ENCODE measurements at regions not wholly inside any gene's neighbourhood (a gene's known extent, or its start where the extent isn't known, plus 50 kb on each side); places are given as distances from the start of the nearest gene placed in this dataset.

GRCh38 chr10:106520698-106521097, 643.8 kb downstream of the SORCS1 start:
- DNase-seq (ENCODE audit: insufficient read length, low spot score) (no peak), FAIRE-seq (no peak)
- no peak for TF ChIP-seq POLR2A (IDR thresholded peaks at IDR 0.05; ENCODE audit: low read depth, low read length)

GRCh38 chr10:106519376-106520030, 645.0 kb downstream of the SORCS1 start:
- no peak for TF ChIP-seq POLR2A (IDR thresholded peaks at IDR 0.05; ENCODE audit: low read depth, low read length)
- DNase-seq (ENCODE audit: insufficient read length, low spot score) (no peak), FAIRE-seq (no peak)

GRCh38 chr10:106515206-106515790, 649.2 kb downstream of the SORCS1 start:
- DNase-seq (ENCODE audit: insufficient read length, low spot score) (no peak), FAIRE-seq (no peak)
- no peak for TF ChIP-seq POLR2A (IDR thresholded peaks at IDR 0.05; ENCODE audit: low read depth, low read length)

GRCh38 chr10:106513352-106513771, 651.1 kb downstream of the SORCS1 start:
- FAIRE-seq (no peak), DNase-seq (ENCODE audit: insufficient read length, low spot score) (no peak)
- no peak for TF ChIP-seq POLR2A (IDR thresholded peaks at IDR 0.05; ENCODE audit: low read depth, low read length)

- no peak for DNase-seq (ENCODE audit: insufficient read length, low spot score)
- no peak for TF ChIP-seq POLR2A (IDR thresholded peaks at IDR 0.05; ENCODE audit: low read depth, low read length)
- no peak for FAIRE-seq
These were observed 652.6 kb downstream of the SORCS1 start for GRCh38 chr10:106511917-106512316.

- no peak for DNase-seq (ENCODE audit: insufficient read length, low spot score)
- no peak for TF ChIP-seq POLR2A (IDR thresholded peaks at IDR 0.05; ENCODE audit: low read depth, low read length)
- no peak for FAIRE-seq
These were observed 655.6 kb downstream of the SORCS1 start for GRCh38 chr10:106508950-106509349.

- TF ChIP-seq POLR2A (IDR thresholded peaks at IDR 0.05; ENCODE audit: low read depth, low read length) = no peak
- DNase-seq (ENCODE audit: insufficient read length, low spot score) (no peak), FAIRE-seq (no peak)
These were observed 657.8 kb downstream of the SORCS1 start for GRCh38 chr10:106506526-106507283.

GRCh38 chr10:106504536-106504935, 660.0 kb downstream of the SORCS1 start:
- no peak for DNase-seq (ENCODE audit: insufficient read length, low spot score)
- TF ChIP-seq POLR2A (IDR thresholded peaks at IDR 0.05; ENCODE audit: low read depth, low read length) = no peak
- FAIRE-seq = no peak

GRCh38 chr10:106502641-106503040, 661.9 kb downstream of the SORCS1 start:
- no peak for FAIRE-seq
- TF ChIP-seq POLR2A (IDR thresholded peaks at IDR 0.05; ENCODE audit: low read depth, low read length) = no peak
- no peak for DNase-seq (ENCODE audit: insufficient read length, low spot score)

- TF ChIP-seq POLR2A (IDR thresholded peaks at IDR 0.05; ENCODE audit: low read depth, low read length) = no peak
- DNase-seq (ENCODE audit: insufficient read length, low spot score) = no peak
- FAIRE-seq = no peak
These were observed 663.5 kb downstream of the SORCS1 start for GRCh38 chr10:106500925-106501525.

GRCh38 chr10:106500041-106500924, 664.2 kb downstream of the SORCS1 start:
- DNase-seq (ENCODE audit: insufficient read length, low spot score) (no peak), FAIRE-seq (no peak)
- TF ChIP-seq POLR2A (IDR thresholded peaks at IDR 0.05; ENCODE audit: low read depth, low read length) = no peak

GRCh38 chr10:106499448-106499847, 665.1 kb downstream of the SORCS1 start:
- DNase-seq (ENCODE audit: insufficient read length, low spot score) (no peak), FAIRE-seq (no peak)
- no peak for TF ChIP-seq POLR2A (IDR thresholded peaks at IDR 0.05; ENCODE audit: low read depth, low read length)

GRCh38 chr10:106498675-106499074, 665.8 kb downstream of the SORCS1 start:
- DNase-seq (ENCODE audit: insufficient read length, low spot score) (no peak), FAIRE-seq (no peak)
- TF ChIP-seq POLR2A (IDR thresholded peaks at IDR 0.05; ENCODE audit: low read depth, low read length) = no peak

Data from H54 (cell line).